ENCODE measurements at regions not wholly inside any gene's neighbourhood (a gene's known extent, or its start where the extent isn't known, plus 50 kb on each side); places are given as distances from the start of the nearest gene placed in this dataset.

- TF ChIP-seq REST (IDR thresholded peaks at IDR 0.05; ENCODE audit: insufficient read depth in 1 of 2, low read depth in 2 of 2, low read length in 2 of 2) (no peak), POLR2AphosphoS5 (IDR thresholded peaks at IDR 0.05; ENCODE audit: low read depth, low read length) (no peak)
These were observed 279.8 kb upstream of the ZNF32 start for GRCh38 chr10:43928425-43928968.
